ENCODE measurements at regions not wholly inside any gene's neighbourhood (a gene's known extent, or its start where the extent isn't known, plus 50 kb on each side); places are given as distances from the start of the nearest gene placed in this dataset.

DNA sequence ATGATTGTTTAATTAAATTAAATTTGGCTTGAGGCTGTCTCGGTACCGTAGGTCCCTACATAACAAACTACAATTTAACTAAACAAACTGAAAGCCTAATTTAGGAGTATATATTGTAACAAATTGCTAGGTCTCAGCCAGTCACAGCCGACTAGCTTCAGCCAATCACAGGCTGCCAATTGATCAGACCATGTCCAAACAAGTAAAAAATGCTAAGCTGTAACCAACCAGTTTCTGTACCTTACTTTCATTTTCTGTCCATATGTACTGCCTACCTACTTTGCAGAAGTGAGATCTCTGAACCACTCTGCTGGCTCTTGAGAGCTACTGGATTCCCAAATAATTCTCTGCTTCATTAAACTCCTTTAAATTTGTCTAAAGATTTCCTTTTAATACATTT lies 648.0 kb upstream of the GJE1 start:
- DNase-seq (ENCODE audit: low read depth) = peak; percentile 80
- no peak for TF ChIP-seq CTCF (IDR thresholded peaks at IDR 0.05; ENCODE audit: insufficient read depth, low read depth, low read length, missing control alignments)
- H3K4me3 ChIP-seq (ENCODE audit: low read depth, low read length) = no peak overlapping the region

DNA sequence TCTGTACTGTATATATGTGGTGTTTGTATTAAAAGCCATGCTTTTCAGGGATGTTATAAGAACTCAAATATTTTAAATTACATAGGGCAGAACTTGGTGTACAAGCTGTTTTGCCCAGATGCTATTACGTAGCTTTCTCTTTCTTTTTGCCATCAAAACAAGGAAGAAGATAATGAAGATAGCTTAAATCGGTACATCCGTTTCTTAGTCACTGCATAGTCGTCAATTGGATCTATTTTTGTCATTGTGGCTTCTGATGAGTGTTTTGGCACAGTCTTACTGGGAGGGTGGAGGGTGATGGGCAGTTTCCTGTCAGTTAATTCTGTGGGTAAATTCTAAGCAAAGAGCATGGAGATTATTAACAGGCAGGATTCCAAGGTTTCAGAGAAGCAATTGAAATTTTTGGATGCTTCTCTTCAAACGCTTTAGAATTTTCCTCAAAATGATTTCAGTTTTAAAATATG lies 649.1 kb upstream of the GJE1 start:
- peak; percentile 90 for DNase-seq (ENCODE audit: low read depth)

GRCh38 chr6:141482796-141483597 lies 649.7 kb upstream of the GJE1 start:
- peak overlapping the region; percentile 38 for H3K4me3 ChIP-seq (ENCODE audit: low read depth, low read length)
- TF ChIP-seq CTCF (IDR thresholded peaks at IDR 0.05; ENCODE audit: insufficient read depth, low read depth, low read length, missing control alignments) = no peak
- peak; percentile 19 for DNase-seq (ENCODE audit: low read depth)

More for the DNA sequence above, 649.1 kb upstream of the GJE1 start:
- no peak for TF ChIP-seq CTCF (IDR thresholded peaks at IDR 0.05; ENCODE audit: insufficient read depth, low read depth, low read length, missing control alignments)
- peak overlapping the region; percentile 38 for H3K4me3 ChIP-seq (ENCODE audit: low read depth, low read length)

- no peak for DNase-seq (ENCODE audit: low read depth)
- no peak overlapping the region for H3K4me3 ChIP-seq (ENCODE audit: low read depth, low read length)
- no peak for TF ChIP-seq CTCF (IDR thresholded peaks at IDR 0.05; ENCODE audit: insufficient read depth, low read depth, low read length, missing control alignments)
These were observed 657.5 kb upstream of the GJE1 start for GRCh38 chr6:141475259-141475658.

- DNase-seq (ENCODE audit: low read depth) = no peak
- no peak overlapping the region for H3K4me3 ChIP-seq (ENCODE audit: low read depth, low read length)
- TF ChIP-seq CTCF (IDR thresholded peaks at IDR 0.05; ENCODE audit: insufficient read depth, low read depth, low read length, missing control alignments) = no peak
These were observed 660.4 kb upstream of the GJE1 start for GRCh38 chr6:141472162-141472928.

DNA sequence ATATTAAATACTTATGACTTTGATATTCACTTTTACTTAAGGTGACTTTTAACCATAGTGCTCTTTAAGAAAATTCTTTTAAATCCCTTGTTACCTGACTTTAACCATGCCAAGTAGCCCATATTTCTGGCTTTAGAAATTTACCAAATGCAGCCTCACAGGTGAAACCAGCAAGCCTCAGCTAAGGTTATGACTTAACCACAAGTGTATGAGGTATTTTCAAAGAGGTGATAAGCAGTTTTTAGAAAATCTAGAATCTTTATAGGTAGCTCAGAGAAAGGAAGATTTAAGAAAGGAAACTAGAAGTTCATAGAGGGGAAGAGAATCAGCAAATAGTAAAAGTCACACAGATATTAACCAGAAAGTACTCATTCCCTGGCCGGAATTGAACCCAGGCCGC lies 661.9 kb upstream of the GJE1 start:
- no peak for DNase-seq (ENCODE audit: low read depth)
- no peak overlapping the region for H3K4me3 ChIP-seq (ENCODE audit: low read depth, low read length)
- no peak for TF ChIP-seq CTCF (IDR thresholded peaks at IDR 0.05; ENCODE audit: insufficient read depth, low read depth, low read length, missing control alignments)

All from GM12865 (cell line).